ENCODE measurements at regions not wholly inside any gene's neighbourhood (a gene's known extent, or its start where the extent isn't known, plus 50 kb on each side); places are given as distances from the start of the nearest gene placed in this dataset.
"Not testable (repeated sequence)": the region's sequence is repeated elsewhere in the genome, so short reads cannot be mapped to it uniquely, and the experiment has no call there.

- DNase-seq (ENCODE audit: unreplicated experiment) = no peak
- H3K27ac Mint-ChIP-seq (ENCODE audit: low read depth, unreplicated experiment) = no peak overlapping the region
- H3K9me3 Mint-ChIP-seq (ENCODE audit: unreplicated experiment) = no peaks in the 10 kb centered on the region
- no peak for TF ChIP-seq CTCF (IDR thresholded peaks at IDR 0.05; ENCODE audit: unreplicated experiment)
- BruUV-seq (replicated peaks) = no TSS peak
- peaks cover 81% of the 10 kb centered on the region for H3K27me3 Mint-ChIP-seq (ENCODE audit: insufficient read depth, unreplicated experiment)
- intact Hi-C loops (cut with micrococcal nuclease) = loop anchor here (5.0 kb wide), 1 partner anchor 40 kb away; no protein-coding TSS in a partner anchor
- no peaks in the 10 kb centered on the region for H3K4me1 Mint-ChIP-seq (ENCODE audit: insufficient read depth, unreplicated experiment)
- no peaks in the 10 kb centered on the region for H3K36me3 Mint-ChIP-seq (ENCODE audit: insufficient read depth, unreplicated experiment)
- ChIA-PET POLR2A (no interaction called here), CTCF (no interaction called here)
- no peak overlapping the region for H3K4me3 Mint-ChIP-seq (ENCODE audit: unreplicated experiment)
Observed at GRCh38 chr2:142557391-142557790, 320.1 kb upstream of the KYNU start.

DNA sequence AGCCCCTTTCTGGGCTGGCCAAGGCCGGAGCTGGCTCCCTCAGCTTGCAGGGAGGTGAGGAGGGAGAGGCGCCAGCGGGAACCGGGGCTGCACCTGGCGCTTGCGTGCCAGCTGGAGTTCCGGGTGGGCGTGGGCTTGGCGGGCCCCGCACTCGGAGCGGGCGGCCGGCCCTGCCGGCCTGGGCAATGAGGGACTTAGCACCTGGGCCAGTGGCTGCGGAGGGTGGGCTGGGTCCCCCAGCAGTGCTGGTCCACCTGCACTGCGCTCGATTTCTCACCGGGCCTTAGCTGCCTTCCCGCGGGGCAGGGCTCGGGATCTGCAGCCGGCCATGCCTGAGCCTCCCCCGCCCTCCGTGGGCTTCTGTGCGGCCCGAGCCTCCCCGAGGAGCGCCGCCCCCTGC, 331.5 kb upstream of the KYNU start:
- POLR2A ChIA-PET; H3K4me3 Mint-ChIP-seq (ENCODE audit: unreplicated experiment); BruUV-seq (replicated peaks); H3K36me3 Mint-ChIP-seq (ENCODE audit: insufficient read depth, unreplicated experiment); DNase-seq (ENCODE audit: unreplicated experiment); CTCF ChIA-PET; H3K27ac Mint-ChIP-seq (ENCODE audit: low read depth, unreplicated experiment); H3K4me1 Mint-ChIP-seq (ENCODE audit: insufficient read depth, unreplicated experiment); H3K9me3 Mint-ChIP-seq (ENCODE audit: unreplicated experiment); intact Hi-C loops (cut with micrococcal nuclease): not testable (repeated sequence)
- H3K27me3 Mint-ChIP-seq (ENCODE audit: insufficient read depth, unreplicated experiment) = peaks cover 77% of the 10 kb centered on the region

DNA sequence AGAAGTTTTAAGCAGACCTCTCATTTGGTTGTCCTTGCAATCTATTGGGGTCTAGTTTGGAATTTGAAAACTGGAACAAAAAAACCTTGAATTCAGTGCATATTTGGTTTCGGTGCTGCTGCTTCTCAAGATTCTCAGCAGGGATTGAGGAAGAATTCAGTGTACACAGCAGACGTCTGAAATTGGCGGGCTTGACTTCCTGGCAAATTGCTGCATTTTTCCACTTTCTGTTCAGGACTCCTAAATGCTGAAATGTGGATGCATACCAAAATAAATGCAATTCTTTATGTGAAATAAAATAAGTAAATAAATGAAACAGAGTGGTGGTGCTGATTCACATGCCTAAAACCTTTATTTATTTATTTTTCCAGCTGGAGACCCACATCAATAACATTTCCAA, 332.4 kb upstream of the KYNU start:
- H3K36me3 Mint-ChIP-seq (ENCODE audit: insufficient read depth, unreplicated experiment) = no peaks in the 10 kb centered on the region
- ChIA-PET CTCF (no interaction called here), POLR2A (no interaction called here)
- no peak for TF ChIP-seq CTCF (IDR thresholded peaks at IDR 0.05; ENCODE audit: unreplicated experiment)
- intact Hi-C loops (cut with micrococcal nuclease) = no loop called here
- H3K9me3 Mint-ChIP-seq (ENCODE audit: unreplicated experiment) = no peaks in the 10 kb centered on the region
- H3K4me3 Mint-ChIP-seq (ENCODE audit: unreplicated experiment) = no peak overlapping the region
- peaks cover 77% of the 10 kb centered on the region for H3K27me3 Mint-ChIP-seq (ENCODE audit: insufficient read depth, unreplicated experiment)
- no peak for DNase-seq (ENCODE audit: unreplicated experiment)
- H3K4me1 Mint-ChIP-seq (ENCODE audit: insufficient read depth, unreplicated experiment) = no peaks in the 10 kb centered on the region
- no peak overlapping the region for H3K27ac Mint-ChIP-seq (ENCODE audit: low read depth, unreplicated experiment)
- BruUV-seq (replicated peaks) = no TSS peak

DNA sequence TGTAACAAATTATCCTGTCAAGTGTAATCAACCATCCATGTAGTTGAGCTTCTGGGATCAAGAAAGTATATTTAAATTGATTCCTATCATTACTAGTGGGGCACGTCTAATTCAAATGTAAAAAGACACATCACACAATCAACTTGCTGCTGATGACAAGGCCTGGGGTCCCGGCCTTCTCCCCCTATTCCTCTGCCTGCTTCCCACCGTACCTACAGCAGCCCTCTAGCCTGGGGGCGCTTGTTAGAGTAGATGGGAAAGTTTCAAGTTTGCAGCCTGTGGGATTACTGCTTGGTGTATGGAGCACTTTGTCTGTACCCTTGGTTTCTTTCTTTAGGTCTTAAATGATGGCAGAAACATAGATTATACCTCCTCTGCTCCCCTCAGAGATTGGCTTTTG, 333.3 kb upstream of the KYNU start:
- Mint-ChIP-seq H3K36me3 (ENCODE audit: insufficient read depth, unreplicated experiment) (no peaks in the 10 kb centered on the region), H3K9me3 (ENCODE audit: unreplicated experiment) (no peaks in the 10 kb centered on the region), H3K4me3 (ENCODE audit: unreplicated experiment) (no peak overlapping the region), H3K27ac (ENCODE audit: low read depth, unreplicated experiment) (no peak overlapping the region), H3K27me3 (ENCODE audit: insufficient read depth, unreplicated experiment) (peaks cover 77% of the 10 kb centered on the region), H3K4me1 (ENCODE audit: insufficient read depth, unreplicated experiment) (no peaks in the 10 kb centered on the region)
- no peak for DNase-seq (ENCODE audit: unreplicated experiment)
- intact Hi-C loops (cut with micrococcal nuclease) = no loop called here
- CTCF ChIA-PET = no interaction called here
- POLR2A ChIA-PET = no interaction called here
- TF ChIP-seq CTCF (IDR thresholded peaks at IDR 0.05; ENCODE audit: unreplicated experiment) = no peak
- BruUV-seq (replicated peaks) = no TSS peak

- BruUV-seq (replicated peaks) = no TSS peak
Observed at GRCh38 chr2:142542431-142542910, 335.0 kb upstream of the KYNU start.

More at GRCh38 chr2:142542431-142542910, 335.0 kb upstream of the KYNU start:
- Mint-ChIP-seq H3K36me3 (ENCODE audit: insufficient read depth, unreplicated experiment) (no peaks in the 10 kb centered on the region), H3K27me3 (ENCODE audit: insufficient read depth, unreplicated experiment) (peaks cover 77% of the 10 kb centered on the region), H3K27ac (ENCODE audit: low read depth, unreplicated experiment) (no peak overlapping the region), H3K9me3 (ENCODE audit: unreplicated experiment) (no peaks in the 10 kb centered on the region), H3K4me1 (ENCODE audit: insufficient read depth, unreplicated experiment) (no peaks in the 10 kb centered on the region), H3K4me3 (ENCODE audit: unreplicated experiment) (no peak overlapping the region)
- DNase-seq (ENCODE audit: unreplicated experiment) = no peak
- no peak for TF ChIP-seq CTCF (IDR thresholded peaks at IDR 0.05; ENCODE audit: unreplicated experiment)
- intact Hi-C loops (cut with micrococcal nuclease) = no loop called here
- ChIA-PET POLR2A (no interaction called here), CTCF (no interaction called here)

Data from MCF 10A (cell line).